Liver (tissue), 8 donors: ENCODE measurements at regions not wholly inside any gene's neighbourhood (a gene's known extent, or its start where the extent isn't known, plus 50 kb on each side); places are given as distances from the start of the nearest gene placed in this dataset.
A peak's percentile ranks its signal among the peaks of the same experiment; 100 is the strongest.

Experiments
- DNase-seq: peaks from one replicate; pipeline ENCODE4 v3.0.0-alpha.2; 2017; ENCODE audit warnings: low spot score
- H3K27ac ChIP-seq, 2 donors: one replicate each; pipeline ENCODE4 v1.7.0; 2013; ENCODE audit warnings: inconsistent platforms in 2 of 2, low read length in 2 of 2, control low read depth in 1 of 2, low read depth in 1 of 2, mild to moderate bottlenecking in 1 of 2
- H3K27me3 ChIP-seq, 4 donors: one replicate each; pipeline versions ENCODE4 v1.6.1 to v1.7.0; 2013; ENCODE audit warnings: low read length in 3 of 4, inconsistent platforms in 1 of 4, mild to moderate bottlenecking in 1 of 4, moderate library complexity in 1 of 4; ENCODE audit not compliant: control insufficient read depth in 4 of 4, insufficient read depth in 4 of 4
- H3K36me3 ChIP-seq, 4 donors: one replicate each; pipeline versions ENCODE4 v1.6.1 to v1.7.0; 2013; ENCODE audit warnings: low read length in 3 of 4, mild to moderate bottlenecking in 3 of 4, low read depth in 1 of 4, moderate library complexity in 1 of 4; ENCODE audit not compliant: control insufficient read depth in 4 of 4, insufficient read depth in 3 of 4
- H3K4me1 ChIP-seq, 4 donors: one replicate each; pipeline versions ENCODE4 v1.6.1 to v1.7.0; 2013; ENCODE audit warnings: low read length in 3 of 4, mild to moderate bottlenecking in 3 of 4, moderate library complexity in 1 of 4; ENCODE audit not compliant: control insufficient read depth in 4 of 4, insufficient read depth in 4 of 4
- H3K4me3 ChIP-seq, 3 donors: one replicate each; pipeline versions ENCODE4 v1.6.1 to v1.7.0; 2013; ENCODE audit warnings: low read length in 3 of 3, control low read depth in 1 of 3, low read depth in 1 of 3, mild to moderate bottlenecking in 1 of 3
- H3K9ac ChIP-seq, 2 donors: one replicate each; pipeline ENCODE4 v1.7.0; 2013; ENCODE audit warnings: low read length in 2 of 2, mild to moderate bottlenecking in 2 of 2, moderate library complexity in 2 of 2, control low read depth in 1 of 2, low read depth in 1 of 2
- H3K9me3 ChIP-seq, 4 donors: one replicate each; pipeline versions ENCODE4 v1.6.1 to v1.7.0; 2013; ENCODE audit warnings: low read length in 3 of 4; ENCODE audit not compliant: control insufficient read depth in 4 of 4
- ATF3 ChIP-seq: IDR thresholded peaks from 2 replicates; pipeline ENCODE4 v1.6.1; 2016; ENCODE audit warnings: antibody characterized with exemption
- CTCF ChIP-seq: fragments of 150-350 bp; IDR thresholded peaks from 2 replicates; pipeline ENCODE4 v1.5.1; 2017; ENCODE audit warnings: improper control_type of control experiment, low read depth, low read length; ENCODE audit not compliant: missing input control
- EGR1 ChIP-seq, 2 donors: IDR thresholded peaks; 2 replicates each; pipeline ENCODE4 v1.6.1; 2016 to 2018; ENCODE audit warnings: antibody characterized with exemption in 2 of 2, low read depth in 2 of 2
- FOXA1 ChIP-seq: IDR thresholded peaks from 2 replicates; pipeline ENCODE4 v1.6.1; 2016; ENCODE audit warnings: antibody characterized with exemption
- FOXA2 ChIP-seq: IDR thresholded peaks from 2 replicates; pipeline ENCODE4 v1.6.1; 2016; ENCODE audit warnings: antibody characterized with exemption
- GABPA ChIP-seq, 2 donors: IDR thresholded peaks in 1 of 2; conservative IDR thresholded peaks in 1 of 2; 2 replicates each; pipeline ENCODE4 v1.6.1; 2016; ENCODE audit warnings: antibody characterized with exemption in 2 of 2, mild to moderate bottlenecking in 1 of 2, moderate library complexity in 1 of 2
- HNF4A ChIP-seq, 2 donors: conservative IDR thresholded peaks; 2 replicates each; pipeline ENCODE4 v1.6.1; 2016; ENCODE audit warnings: antibody characterized with exemption in 2 of 2, mild to moderate bottlenecking in 2 of 2
- HNF4G ChIP-seq: IDR thresholded peaks from 2 replicates; pipeline ENCODE4 v1.6.1; 2016; ENCODE audit warnings: antibody characterized with exemption
- JUND ChIP-seq, 2 donors: IDR thresholded peaks; 2 replicates each; pipeline ENCODE4 v1.6.1; 2016; ENCODE audit warnings: antibody characterized with exemption in 2 of 2
- MAX ChIP-seq: IDR thresholded peaks from 2 replicates; pipeline ENCODE4 v1.6.1; 2016; ENCODE audit warnings: antibody characterized with exemption
- NR2F2 ChIP-seq: IDR thresholded peaks from 2 replicates; pipeline ENCODE4 v1.6.1; 2016; ENCODE audit warnings: antibody characterized with exemption
- RAD21 ChIP-seq, 2 donors: IDR thresholded peaks; 2 replicates each; pipeline ENCODE4 v1.6.1; 2016; ENCODE audit warnings: antibody characterized with exemption in 2 of 2, mild to moderate bottlenecking in 2 of 2
- REST ChIP-seq: IDR thresholded peaks from 2 replicates; pipeline ENCODE4 v1.6.1; 2016; ENCODE audit warnings: antibody characterized with exemption, mild to moderate bottlenecking
- RXRA ChIP-seq, 2 donors: IDR thresholded peaks; 2 replicates each; pipeline ENCODE4 v1.6.1; 2017 to 2018; ENCODE audit warnings: antibody characterized with exemption in 2 of 2, mild to moderate bottlenecking in 1 of 2
- SP1 ChIP-seq: IDR thresholded peaks from 2 replicates; pipeline ENCODE4 v1.6.1; 2018; ENCODE audit warnings: antibody characterized with exemption, mild to moderate bottlenecking
- TAF1 ChIP-seq: conservative IDR thresholded peaks from 2 replicates; pipeline ENCODE4 v1.6.1; 2016; ENCODE audit warnings: antibody characterized with exemption, mild to moderate bottlenecking
- YY1 ChIP-seq: IDR thresholded peaks from 2 replicates; pipeline ENCODE4 v1.6.1; 2016; ENCODE audit warnings: antibody characterized with exemption, mild to moderate bottlenecking
- ZBTB33 ChIP-seq: IDR thresholded peaks from 2 replicates; pipeline ENCODE4 v1.6.1; 2016; ENCODE audit warnings: antibody characterized with exemption
- WGBS: extraction: QIAGEN DNeasy Blood & Tissue Kit; methylation state at CpG from one replicate; pipeline ENCODE4 v1.1.7; 2013; 5-methylcytosine and 5-hydroxymethylcytosine counted together
- donor health status: healthy.
- donor health status: healthy.
- donor health status: healthy.
- donor health status: healthy.
- donor health status: healthy.

GRCh38 chr2:71798266-71799012 lies 345.1 kb downstream of the DYSF start:
- H3K4me3 ChIP-seq: no peak overlapping the region
- H3K4me1 ChIP-seq: peaks cover 0 to 2% (median 0%) of the 10 kb centered on the region in 4 donors
- no peak for TF ChIP-seq ZBTB33
- TF ChIP-seq SP1: no peak
- TF ChIP-seq JUND (IDR thresholded peaks at IDR 0.05): no peak
- TF ChIP-seq ATF3: no peak
- TF ChIP-seq GABPA (IDR thresholded peaks at IDR 0.05 in 1 of 2, conservative IDR thresholded peaks at IDR 0.05 in 1 of 2): no peak
- no peak for TF ChIP-seq REST
- TF ChIP-seq MAX: no peak
- no peak for TF ChIP-seq FOXA1
- TF ChIP-seq YY1: no peak
- TF ChIP-seq NR2F2: peak; percentile 97
- TF ChIP-seq EGR1 (IDR thresholded peaks at IDR 0.05; ENCODE audit: low read depth in 2 of 2): no peak
- peak; percentile 32 to 35 for TF ChIP-seq HNF4A (conservative IDR thresholded peaks at IDR 0.05)
- peak; percentile 84 to 93 for TF ChIP-seq RAD21 (IDR thresholded peaks at IDR 0.05)
- peak; percentile 43 to 63 for TF ChIP-seq RXRA (IDR thresholded peaks at IDR 0.05)
- TF ChIP-seq FOXA2: no peak
- no peak for TF ChIP-seq TAF1
- TF ChIP-seq CTCF: peak; percentile 79
- no peak for TF ChIP-seq HNF4G
- DNase-seq: peak; percentile 50
- 69% methylated on average over 8 of the region's 8 CpGs for WGBS
- H3K27ac ChIP-seq: no peak overlapping the region
- H3K9ac ChIP-seq: no peak overlapping the region
- no peaks in the 10 kb centered on the region for H3K27me3 ChIP-seq
- H3K9me3 ChIP-seq: no peaks in the 10 kb centered on the region
- no peaks in the 10 kb centered on the region for H3K36me3 ChIP-seq
